NCI-H1105 (cell line): ENCODE measurements at regions not wholly inside any gene's neighbourhood (a gene's known extent, or its start where the extent isn't known, plus 50 kb on each side); places are given as distances from the start of the nearest gene placed in this dataset.
"Not testable (repeated sequence)": the region's sequence is repeated elsewhere in the genome, so short reads cannot be mapped to it uniquely, and the experiment has no call there.

ENCODE experiments used
- DNase-seq: peaks from one replicate; lab custom pipeline; 2025; lab: John Stamatoyannopoulos, UW

- DNase-seq, result no peak
These were observed 83.2 kb upstream of the MAP3K1 start for GRCh38 chr5:56732121-56732520.

GRCh38 chr5:56731473-56731872, 83.9 kb upstream of the MAP3K1 start:
- not testable (repeated sequence) for DNase-seq

DNA sequence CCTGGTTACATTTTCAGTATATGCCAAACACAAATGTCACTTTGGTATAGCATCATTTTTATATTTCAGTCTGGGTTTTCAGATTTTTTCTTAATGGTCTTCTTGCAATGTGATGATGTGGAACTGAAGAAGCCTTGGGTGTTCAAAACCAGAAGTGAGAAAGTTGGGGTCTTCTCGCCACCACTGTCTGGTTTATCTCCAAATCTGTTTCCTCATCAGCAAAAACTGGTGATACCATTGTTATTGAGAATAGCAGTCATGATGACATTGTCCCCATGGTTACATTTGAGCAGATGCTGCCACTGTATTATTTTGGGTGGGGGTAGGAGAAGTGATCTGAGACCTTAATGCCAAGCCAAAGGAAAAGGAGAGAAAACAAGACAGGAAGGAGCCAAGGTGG, 85.9 kb upstream of the MAP3K1 start:
- no peak for DNase-seq

DNA sequence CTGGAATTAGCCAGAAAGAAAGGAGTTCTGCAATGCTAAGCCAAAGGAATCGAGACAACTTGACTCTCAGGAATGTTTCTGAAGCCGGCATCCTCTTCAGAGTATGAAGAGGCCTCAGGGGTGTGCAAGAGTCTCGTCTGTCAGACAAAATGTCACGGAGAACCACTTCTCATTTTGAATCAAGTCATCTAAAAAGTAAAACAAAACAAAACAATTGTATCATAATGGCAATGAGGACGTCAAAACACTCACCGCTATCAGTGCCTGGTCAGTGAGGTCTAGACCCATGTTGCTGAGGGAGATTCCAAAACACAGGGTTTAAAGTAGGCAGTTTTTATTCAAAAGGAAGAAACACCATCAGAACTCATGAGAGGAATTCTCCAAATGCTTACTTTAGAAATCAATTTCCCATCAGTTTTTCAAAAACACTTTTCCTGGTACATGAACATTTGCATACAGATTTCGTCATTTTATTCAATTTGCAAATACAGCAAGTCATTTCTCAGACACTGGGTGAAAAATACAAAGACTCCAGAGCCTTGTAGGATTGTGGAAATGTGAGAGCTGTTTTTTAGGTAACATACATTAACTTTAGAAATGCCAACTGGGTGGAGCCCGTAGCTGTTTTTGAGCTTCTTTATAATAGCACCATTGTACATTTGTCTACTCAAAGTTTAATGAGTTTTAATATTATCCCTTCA, 89.5 kb upstream of the MAP3K1 start:
- no peak for DNase-seq

DNA sequence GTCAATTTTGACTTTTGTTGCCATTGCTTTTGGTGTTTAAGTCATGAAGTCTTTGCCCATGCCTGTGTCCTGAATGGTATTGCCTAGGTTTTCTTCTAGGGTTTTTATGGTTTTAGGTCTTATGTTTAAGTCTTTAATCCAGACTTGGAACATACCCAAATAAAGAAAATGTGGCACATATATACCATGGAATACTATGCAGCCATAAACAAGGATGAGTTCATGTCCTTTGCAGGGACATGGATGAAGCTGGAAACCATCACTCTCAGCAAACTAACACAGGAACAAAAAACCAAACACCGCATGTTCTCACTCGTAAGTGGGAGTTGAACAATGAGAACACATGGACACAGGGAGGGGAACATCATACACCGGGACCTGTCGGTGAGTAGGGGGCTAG, 90.5 kb upstream of the MAP3K1 start:
- not testable (repeated sequence) for DNase-seq

DNA sequence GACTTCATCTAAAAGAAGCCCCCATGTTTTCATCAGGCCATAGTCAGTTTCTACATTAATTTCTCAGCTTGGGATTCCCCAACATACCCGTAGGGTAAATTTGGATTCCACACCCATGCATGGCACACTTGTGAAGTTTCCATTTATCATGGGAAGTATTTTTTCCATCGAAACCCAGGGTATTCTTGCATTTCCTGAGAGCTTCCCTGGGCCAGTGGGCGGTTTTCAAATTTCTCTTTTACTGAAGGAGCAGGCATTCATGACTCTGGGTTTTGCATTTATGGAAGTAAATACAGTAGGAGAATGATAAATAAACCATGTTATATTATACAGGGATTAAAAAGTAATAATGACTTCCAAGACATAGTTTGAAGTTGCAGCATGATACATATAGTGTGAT, 93.0 kb upstream of the MAP3K1 start:
- DNase-seq, result no peak

- DNase-seq, result no peak
These were observed 97.9 kb upstream of the MAP3K1 start for GRCh38 chr5:56717253-56717987.

DNA sequence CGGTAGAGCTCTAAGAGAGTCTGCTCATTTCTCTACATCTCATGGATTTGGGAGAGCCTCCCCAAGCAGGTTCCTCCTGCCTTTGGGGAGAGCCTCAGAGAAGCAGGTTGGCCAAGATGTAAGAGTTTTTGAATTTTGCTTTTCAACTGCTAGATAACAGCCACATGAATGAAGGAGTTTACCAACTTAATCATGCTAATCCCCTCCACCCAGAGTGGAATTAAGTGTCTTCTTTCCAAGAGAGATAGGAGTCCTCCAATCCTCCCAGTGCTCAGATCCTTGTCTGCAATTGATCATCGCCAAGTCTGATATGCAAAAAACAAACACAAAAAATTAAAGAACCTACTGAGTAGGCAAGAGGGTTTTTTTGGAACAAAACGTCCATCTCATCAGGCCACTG, 99.4 kb upstream of the MAP3K1 start:
- DNase-seq, result no peak

DNA sequence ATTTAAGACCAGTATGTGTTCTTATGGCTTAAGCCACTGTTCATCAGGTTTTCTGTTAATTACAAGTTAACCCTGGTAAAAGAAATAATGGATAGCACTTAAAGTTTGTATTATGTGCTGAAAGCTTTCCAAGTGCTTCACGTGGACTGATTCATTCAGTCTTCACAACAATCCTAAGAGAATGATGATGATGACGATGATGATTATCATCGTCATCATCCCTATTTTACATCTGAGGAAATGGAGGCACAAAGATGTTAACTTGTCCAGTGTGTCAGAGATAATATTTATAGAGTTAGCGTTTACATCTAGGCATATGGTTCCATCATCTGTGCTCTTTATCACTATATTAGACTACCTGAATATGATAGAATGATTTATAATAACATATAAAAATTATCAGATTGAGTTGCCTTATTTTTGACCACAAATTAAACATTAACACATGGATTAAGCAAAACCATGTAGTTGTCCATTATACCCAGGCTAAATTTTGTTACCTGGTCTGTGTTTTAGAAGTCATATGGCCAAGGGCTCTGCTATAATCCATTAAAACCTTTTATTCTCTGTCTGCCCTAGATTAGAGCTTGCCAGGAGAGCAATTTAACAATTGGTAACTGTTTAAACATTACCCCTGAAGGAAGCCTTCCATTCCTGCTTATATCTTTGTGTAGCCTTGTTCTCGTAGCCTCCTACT, 102.3 kb upstream of the MAP3K1 start:
- no peak for DNase-seq

- no peak for DNase-seq
These were observed 104.3 kb upstream of the MAP3K1 start for GRCh38 chr5:56710826-56711590.

- no peak for DNase-seq
These were observed 108.8 kb upstream of the MAP3K1 start for GRCh38 chr5:56706504-56706903.

DNA sequence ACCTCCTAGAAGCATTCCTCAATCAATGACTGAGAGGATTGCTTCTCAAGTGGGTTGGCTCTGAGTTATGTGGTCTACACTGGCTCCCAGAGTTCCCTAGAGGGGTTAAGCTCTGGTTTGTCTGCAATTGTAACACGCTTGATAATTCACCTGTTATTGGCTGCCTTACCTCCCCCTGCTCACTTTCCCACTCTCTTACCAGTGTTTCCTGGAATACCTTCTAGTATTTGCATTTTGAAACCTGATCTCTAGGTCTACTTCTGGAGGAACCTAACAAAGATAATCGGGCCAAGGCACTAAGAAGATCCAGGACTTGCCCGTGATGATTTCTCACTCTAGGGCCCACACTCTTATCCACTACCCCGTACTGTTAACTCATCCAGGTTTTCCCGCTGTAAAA, 110.1 kb upstream of the MAP3K1 start:
- no peak for DNase-seq

GRCh38 chr5:56703952-56704351, 111.4 kb upstream of the MAP3K1 start:
- no peak for DNase-seq

DNA sequence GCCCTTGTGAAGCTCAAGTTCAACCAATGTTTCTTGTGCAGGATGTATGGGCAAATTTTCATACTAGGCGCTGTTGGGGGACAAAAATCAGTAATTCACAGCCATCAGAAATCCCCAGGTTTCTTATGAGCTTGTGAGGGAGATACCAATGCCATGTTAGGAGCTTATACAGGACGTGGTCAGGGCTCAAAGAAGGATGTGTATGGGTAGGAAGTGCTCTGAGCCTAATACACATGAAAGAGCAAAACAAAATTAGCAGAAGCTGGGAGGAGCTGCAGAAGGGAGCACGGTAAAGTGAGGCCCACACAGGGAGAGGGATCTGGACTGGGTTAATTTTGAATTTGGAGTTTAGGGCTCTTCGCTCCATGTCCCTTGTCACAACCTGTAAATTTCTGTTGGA, 114.6 kb upstream of the MAP3K1 start:
- DNase-seq, result no peak

GRCh38 chr5:56699538-56699937, 115.8 kb upstream of the MAP3K1 start:
- no peak for DNase-seq

DNA sequence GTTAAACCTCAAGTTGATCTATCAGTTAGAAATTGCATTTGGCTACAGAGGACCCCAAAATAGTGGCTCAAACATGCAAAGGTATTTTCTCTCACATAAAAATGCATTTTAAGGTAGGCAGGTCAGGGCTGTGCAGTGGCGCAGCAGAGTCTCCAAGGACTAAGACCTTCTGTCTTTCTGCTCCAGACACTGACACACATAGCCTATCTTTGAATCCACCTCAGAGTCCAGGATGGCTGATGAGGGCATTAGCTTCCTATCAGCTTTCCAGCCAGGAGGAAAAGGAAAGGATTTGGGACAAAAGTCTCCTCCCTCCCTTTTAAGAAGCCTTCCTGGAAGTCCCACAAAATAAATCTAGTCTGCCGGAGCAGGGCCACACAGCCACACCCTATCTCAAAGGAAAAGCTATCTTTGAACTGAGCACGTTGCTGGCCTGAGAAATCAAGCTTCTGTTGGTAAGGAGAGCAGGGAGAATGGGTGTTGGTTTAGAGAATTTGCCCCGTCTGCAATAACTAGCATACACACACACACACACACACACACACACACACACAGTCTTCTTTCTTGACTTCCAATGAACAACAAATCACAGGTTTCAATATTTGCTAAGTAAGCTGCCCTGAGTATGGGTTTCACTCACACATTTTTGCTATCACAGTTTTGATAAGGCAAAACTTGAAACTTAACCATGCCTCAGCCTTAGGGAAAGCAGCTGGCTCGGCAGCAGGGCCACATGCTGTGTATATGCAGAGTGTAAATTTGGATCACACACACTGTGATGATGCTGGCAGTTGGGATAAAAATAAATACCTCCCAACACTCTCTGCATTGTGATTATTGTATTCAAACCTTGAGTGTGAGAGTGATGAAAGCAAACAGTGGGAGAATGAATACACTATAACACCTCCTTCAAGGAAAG, 116.6 kb upstream of the MAP3K1 start:
- no peak for DNase-seq

DNA sequence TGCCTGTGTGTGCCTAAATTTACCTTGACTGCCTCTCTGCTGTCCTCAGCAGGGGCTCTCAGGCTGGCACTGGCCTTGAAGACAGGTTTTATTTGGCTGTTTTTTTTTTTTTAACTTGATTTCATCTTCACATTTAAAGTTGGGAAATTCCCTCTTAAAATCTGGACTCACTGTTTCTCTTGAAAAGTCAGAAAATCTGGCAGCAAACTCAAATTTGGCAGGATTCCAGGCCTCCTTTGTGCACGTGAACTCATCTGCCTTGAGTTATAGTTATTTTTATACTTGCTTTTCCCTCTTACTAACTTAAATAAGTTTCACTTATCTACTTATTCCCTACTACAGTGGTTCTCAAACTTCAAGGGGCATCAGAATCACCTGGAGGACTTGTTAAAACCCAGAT, 118.4 kb upstream of the MAP3K1 start:
- no peak for DNase-seq

GRCh38 chr5:56693220-56693579, 122.1 kb upstream of the MAP3K1 start:
- no peak for DNase-seq

GRCh38 chr5:56692359-56693219, 122.8 kb upstream of the MAP3K1 start:
- no peak for DNase-seq

DNA sequence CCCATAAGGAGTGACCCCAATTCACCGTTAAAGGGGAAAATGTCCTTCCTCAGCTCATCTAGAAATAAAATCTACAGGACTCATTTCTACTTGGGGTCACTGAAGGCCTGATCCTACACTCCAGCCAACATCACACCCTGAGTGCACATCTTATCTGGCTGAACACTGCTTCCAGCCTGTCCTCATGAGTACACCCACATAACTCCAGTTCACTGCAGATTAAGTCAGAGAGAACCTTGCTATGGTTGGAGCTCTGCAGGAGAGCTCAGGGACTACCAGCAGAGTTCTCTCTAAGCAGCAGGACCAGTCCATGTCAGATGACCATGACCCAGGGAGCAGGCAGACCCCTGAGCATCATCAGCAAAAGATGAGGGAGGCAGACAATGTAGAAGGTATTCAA, 126.9 kb upstream of the MAP3K1 start:
- no peak for DNase-seq
